IPS DF 4.7 (cell line): ENCODE measurements at regions not wholly inside any gene's neighbourhood (a gene's known extent, or its start where the extent isn't known, plus 50 kb on each side); places are given as distances from the start of the nearest gene placed in this dataset.
"Not testable (repeated sequence)": the region's sequence is repeated elsewhere in the genome, so short reads cannot be mapped to it uniquely, and the experiment has no call there.

Experiments
- DNase-seq: peaks from one replicate; pipeline ENCODE4 v3.0.0-alpha.2; 2013; ENCODE audit warnings: low spot score; ENCODE audit errors: extremely low read depth

GRCh38 chr14:86115972-86116371, 586.0 kb downstream of the FLRT2 start:
- DNase-seq, result no peak

GRCh38 chr14:86110871-86111270, 580.9 kb downstream of the FLRT2 start:
- DNase-seq, result not testable (repeated sequence)

- DNase-seq, result no peak
Observed at GRCh38 chr14:86104691-86105265, 574.8 kb downstream of the FLRT2 start.

GRCh38 chr14:86094512-86094911, 564.6 kb downstream of the FLRT2 start:
- DNase-seq, result no peak

- DNase-seq, result no peak
Observed at GRCh38 chr14:86091811-86092210, 561.9 kb downstream of the FLRT2 start.

- no peak for DNase-seq
Observed at GRCh38 chr14:86088156-86088555, 558.2 kb downstream of the FLRT2 start.

- DNase-seq, result no peak
Observed at GRCh38 chr14:86087377-86087776, 557.4 kb downstream of the FLRT2 start.

GRCh38 chr14:86086962-86087361, 557.0 kb downstream of the FLRT2 start:
- no peak for DNase-seq

- DNase-seq, result no peak
Observed at GRCh38 chr14:86084097-86084496, 554.2 kb downstream of the FLRT2 start.

GRCh38 chr14:86083616-86084015, 553.7 kb downstream of the FLRT2 start:
- no peak for DNase-seq

- DNase-seq, result no peak
Observed at GRCh38 chr14:86072116-86072894, 542.4 kb downstream of the FLRT2 start.

GRCh38 chr14:86066651-86067050, 536.7 kb downstream of the FLRT2 start:
- DNase-seq, result no peak

GRCh38 chr14:86065407-86065806, 535.5 kb downstream of the FLRT2 start:
- no peak for DNase-seq

GRCh38 chr14:86064595-86064994, 534.7 kb downstream of the FLRT2 start:
- not testable (repeated sequence) for DNase-seq

- DNase-seq, result no peak
Observed at GRCh38 chr14:86057018-86057667, 527.2 kb downstream of the FLRT2 start.

- no peak for DNase-seq
Observed at GRCh38 chr14:86055512-86056075, 525.6 kb downstream of the FLRT2 start.

GRCh38 chr14:86052868-86053267, 522.9 kb downstream of the FLRT2 start:
- DNase-seq, result no peak

- no peak for DNase-seq
Observed at GRCh38 chr14:86050757-86051156, 520.8 kb downstream of the FLRT2 start.

GRCh38 chr14:86050072-86050683, 520.2 kb downstream of the FLRT2 start:
- DNase-seq, result no peak

GRCh38 chr14:86039176-86039575, 509.2 kb downstream of the FLRT2 start:
- no peak for DNase-seq

GRCh38 chr14:86038387-86039042, 508.6 kb downstream of the FLRT2 start:
- peak; percentile 49 for DNase-seq
